ENCODE measurements at regions not wholly inside any gene's neighbourhood (a gene's known extent, or its start where the extent isn't known, plus 50 kb on each side); places are given as distances from the start of the nearest gene placed in this dataset.

GRCh38 chr11:119529063-119529845 lies 106.3 kb upstream of the THY1 start:
- no peak for DNase-seq (ENCODE audit: low read depth)
- no peak overlapping the region for H3K4me3 ChIP-seq (ENCODE audit: low read length)
- TF ChIP-seq CTCF (IDR thresholded peaks at IDR 0.05; ENCODE audit: insufficient read depth, low read depth, low read length, missing control alignments) = no peak

- DNase-seq (ENCODE audit: low read depth) = no peak
- no peak for TF ChIP-seq CTCF (IDR thresholded peaks at IDR 0.05; ENCODE audit: insufficient read depth, low read depth, low read length, missing control alignments)
- no peak overlapping the region for H3K4me3 ChIP-seq (ENCODE audit: low read length)
Measured at GRCh38 chr11:119525867-119526196, 102.9 kb upstream of the THY1 start.

- TF ChIP-seq CTCF (IDR thresholded peaks at IDR 0.05; ENCODE audit: insufficient read depth, low read depth, low read length, missing control alignments) = no peak
- no peak for DNase-seq (ENCODE audit: low read depth)
- H3K4me3 ChIP-seq (ENCODE audit: low read length) = no peak overlapping the region
Measured at GRCh38 chr11:119525180-119525866, 102.4 kb upstream of the THY1 start.

- DNase-seq (ENCODE audit: low read depth) = no peak
- TF ChIP-seq CTCF (IDR thresholded peaks at IDR 0.05; ENCODE audit: insufficient read depth, low read depth, low read length, missing control alignments) = no peak
- H3K4me3 ChIP-seq (ENCODE audit: low read length) = no peak overlapping the region
Measured at GRCh38 chr11:119523539-119524157, 100.7 kb upstream of the THY1 start.

- H3K4me3 ChIP-seq (ENCODE audit: low read length) = no peak overlapping the region
- no peak for TF ChIP-seq CTCF (IDR thresholded peaks at IDR 0.05; ENCODE audit: insufficient read depth, low read depth, low read length, missing control alignments)
- no peak for DNase-seq (ENCODE audit: low read depth)
Measured at GRCh38 chr11:119522609-119523008, 99.6 kb upstream of the THY1 start.

- DNase-seq (ENCODE audit: low read depth) = no peak
- no peak overlapping the region for H3K4me3 ChIP-seq (ENCODE audit: low read length)
- TF ChIP-seq CTCF (IDR thresholded peaks at IDR 0.05; ENCODE audit: insufficient read depth, low read depth, low read length, missing control alignments) = no peak
Measured at GRCh38 chr11:119521551-119521950, 98.6 kb upstream of the THY1 start.
